ENCODE measurements at regions not wholly inside any gene's neighbourhood (a gene's known extent, or its start where the extent isn't known, plus 50 kb on each side); places are given as distances from the start of the nearest gene placed in this dataset.

DNA sequence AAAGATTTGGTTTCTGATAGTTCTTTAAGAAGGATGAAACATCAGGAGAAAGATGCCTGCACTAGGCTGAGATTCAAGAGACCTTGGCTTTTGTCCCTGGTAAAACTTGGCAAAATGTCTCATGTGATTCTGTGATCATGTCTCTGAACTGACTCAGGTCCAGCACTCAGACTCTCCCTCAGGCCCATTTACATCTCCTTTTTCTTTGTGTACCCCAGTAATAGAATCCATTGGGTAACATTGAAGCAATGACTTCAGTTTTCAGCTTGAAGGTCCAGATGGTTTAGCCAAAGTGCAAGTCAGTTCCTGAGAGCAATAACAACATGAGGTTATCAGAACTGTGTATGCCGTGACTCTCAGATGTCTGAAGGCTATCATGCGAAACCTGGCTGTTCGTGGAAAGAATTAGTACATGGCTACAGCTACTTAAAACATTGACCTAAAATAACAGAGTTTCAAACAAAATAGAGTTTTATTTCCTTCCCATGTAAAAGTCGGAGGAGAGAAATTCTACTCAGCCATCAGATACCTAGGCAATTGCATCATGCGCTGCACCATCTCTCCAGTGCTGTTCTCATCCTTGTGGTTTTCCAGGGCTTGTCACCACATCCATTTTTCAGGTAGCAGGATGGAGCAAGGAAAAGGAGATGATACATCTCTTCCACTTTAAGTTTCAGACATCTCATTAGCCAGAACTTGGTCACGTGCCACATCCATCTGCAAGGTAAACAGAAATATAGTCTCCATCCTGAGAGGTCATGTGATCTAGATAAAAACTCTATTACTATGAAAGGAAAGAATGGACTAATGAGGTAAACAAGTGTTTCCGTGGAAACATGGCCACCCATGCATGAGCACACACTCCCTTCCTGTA lies 117.3 kb downstream of the POSTN start:
- TF ChIP-seq, protein P1, sequence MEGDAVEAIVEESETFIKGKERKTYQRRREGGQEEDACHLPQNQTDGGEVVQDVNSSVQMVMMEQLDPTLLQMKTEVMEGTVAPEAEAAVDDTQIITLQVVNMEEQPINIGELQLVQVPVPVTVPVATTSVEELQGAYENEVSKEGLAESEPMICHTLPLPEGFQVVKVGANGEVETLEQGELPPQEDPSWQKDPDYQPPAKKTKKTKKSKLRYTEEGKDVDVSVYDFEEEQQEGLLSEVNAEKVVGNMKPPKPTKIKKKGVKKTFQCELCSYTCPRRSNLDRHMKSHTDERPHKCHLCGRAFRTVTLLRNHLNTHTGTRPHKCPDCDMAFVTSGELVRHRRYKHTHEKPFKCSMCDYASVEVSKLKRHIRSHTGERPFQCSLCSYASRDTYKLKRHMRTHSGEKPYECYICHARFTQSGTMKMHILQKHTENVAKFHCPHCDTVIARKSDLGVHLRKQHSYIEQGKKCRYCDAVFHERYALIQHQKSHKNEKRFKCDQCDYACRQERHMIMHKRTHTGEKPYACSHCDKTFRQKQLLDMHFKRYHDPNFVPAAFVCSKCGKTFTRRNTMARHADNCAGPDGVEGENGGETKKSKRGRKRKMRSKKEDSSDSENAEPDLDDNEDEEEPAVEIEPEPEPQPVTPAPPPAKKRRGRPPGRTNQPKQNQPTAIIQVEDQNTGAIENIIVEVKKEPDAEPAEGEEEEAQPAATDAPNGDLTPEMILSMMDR (IDR thresholded peaks at IDR 0.05; ENCODE audit: low read depth, low read length, poor library complexity, severe bottlenecking) = no peak
- TF ChIP-seq EZH2phosphoT487 (IDR thresholded peaks at IDR 0.05; ENCODE audit: borderline replicate concordance, low read length) = no peak
- Histone ChIP-seq H3K4me1 (ENCODE audit: control insufficient read depth, low read length) (no peaks in the 10 kb centered on the region), H3F3A (ENCODE audit: control insufficient read depth, insufficient read depth) (no peaks in the 10 kb centered on the region), H3K4me3 (ENCODE audit: low read length) (no peak overlapping the region), H3K9me2 (replicated peaks; ENCODE audit: control insufficient read depth, low read length) (no peaks in the 10 kb centered on the region), H3K27me3 (ENCODE audit: control insufficient read depth, low read length) (no peaks in the 10 kb centered on the region), H3K36me3 (ENCODE audit: control insufficient read depth, low read length) (no peaks in the 10 kb centered on the region), H3K27ac (ENCODE audit: low read depth, low read length) (no peak overlapping the region), H3K79me2 (ENCODE audit: control insufficient read depth, low read length) (no peaks in the 10 kb centered on the region), H4K20me1 (ENCODE audit: control insufficient read depth, insufficient read depth, low read depth, low read length) (no peaks in the 10 kb centered on the region), H3K9me3 (ENCODE audit: control insufficient read depth, insufficient read depth, low read length) (no peaks in the 10 kb centered on the region), H3K4me2 (ENCODE audit: low read length) (no peak overlapping the region)

DNA sequence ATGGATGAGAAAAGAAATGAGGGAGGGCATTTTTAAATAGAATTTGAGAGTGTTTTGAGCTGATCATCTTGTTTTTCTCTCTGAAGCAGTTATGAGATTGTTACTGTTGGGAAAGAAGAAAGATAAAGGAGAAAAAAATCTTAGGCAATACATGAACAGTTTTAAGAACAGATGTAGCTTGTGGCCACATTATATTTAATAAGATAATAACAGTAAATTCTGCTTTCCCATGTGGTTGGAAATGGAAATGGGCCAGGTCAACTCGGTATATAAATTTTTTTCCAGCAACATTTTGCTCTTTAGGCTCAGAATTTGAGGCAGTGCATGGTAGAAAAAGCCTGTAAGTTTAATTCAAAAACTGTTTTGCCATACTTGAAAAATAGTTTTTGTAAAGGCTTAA lies 118.7 kb downstream of the POSTN start:
- H3F3A ChIP-seq (ENCODE audit: control insufficient read depth, insufficient read depth) = no peaks in the 10 kb centered on the region
- H3K36me3 ChIP-seq (ENCODE audit: control insufficient read depth, low read length) = no peaks in the 10 kb centered on the region
- no peaks in the 10 kb centered on the region for H4K20me1 ChIP-seq (ENCODE audit: control insufficient read depth, insufficient read depth, low read depth, low read length)
- H3K27me3 ChIP-seq (ENCODE audit: control insufficient read depth, low read length) = no peaks in the 10 kb centered on the region
- H3K4me3 ChIP-seq (ENCODE audit: low read length) = no peak overlapping the region
- H3K79me2 ChIP-seq (ENCODE audit: control insufficient read depth, low read length) = no peaks in the 10 kb centered on the region
- H3K9me3 ChIP-seq (ENCODE audit: control insufficient read depth, insufficient read depth, low read length) = no peaks in the 10 kb centered on the region
- H3K4me2 ChIP-seq (ENCODE audit: low read length) = no peak overlapping the region
- H3K9me2 ChIP-seq (replicated peaks; ENCODE audit: control insufficient read depth, low read length) = no peaks in the 10 kb centered on the region
- no peaks in the 10 kb centered on the region for H3K4me1 ChIP-seq (ENCODE audit: control insufficient read depth, low read length)
- no peak overlapping the region for H3K27ac ChIP-seq (ENCODE audit: low read depth, low read length)
- TF ChIP-seq, protein P1 (IDR thresholded peaks at IDR 0.05; ENCODE audit: low read depth, low read length, poor library complexity, severe bottlenecking) = no peak
- no peak for TF ChIP-seq EZH2phosphoT487 (IDR thresholded peaks at IDR 0.05; ENCODE audit: borderline replicate concordance, low read length)

GRCh38 chr13:37476874-37477273 lies 121.7 kb downstream of the POSTN start:
- H3K79me2 ChIP-seq (ENCODE audit: control insufficient read depth, low read length) = no peaks in the 10 kb centered on the region
- no peak overlapping the region for H3K27ac ChIP-seq (ENCODE audit: low read depth, low read length)
- H3K4me1 ChIP-seq (ENCODE audit: control insufficient read depth, low read length) = no peaks in the 10 kb centered on the region
- no peaks in the 10 kb centered on the region for H3K9me2 ChIP-seq (replicated peaks; ENCODE audit: control insufficient read depth, low read length)
- H4K20me1 ChIP-seq (ENCODE audit: control insufficient read depth, insufficient read depth, low read depth, low read length) = no peaks in the 10 kb centered on the region
- no peak overlapping the region for H3K4me3 ChIP-seq (ENCODE audit: low read length)
- no peaks in the 10 kb centered on the region for H3K36me3 ChIP-seq (ENCODE audit: control insufficient read depth, low read length)
- no peaks in the 10 kb centered on the region for H3F3A ChIP-seq (ENCODE audit: control insufficient read depth, insufficient read depth)
- H3K4me2 ChIP-seq (ENCODE audit: low read length) = no peak overlapping the region
- H3K9me3 ChIP-seq (ENCODE audit: control insufficient read depth, insufficient read depth, low read length) = no peaks in the 10 kb centered on the region
- H3K27me3 ChIP-seq (ENCODE audit: control insufficient read depth, low read length) = no peaks in the 10 kb centered on the region
- TF ChIP-seq EZH2phosphoT487 (IDR thresholded peaks at IDR 0.05; ENCODE audit: borderline replicate concordance, low read length) = no peak
- TF ChIP-seq, protein P1 (IDR thresholded peaks at IDR 0.05; ENCODE audit: low read depth, low read length, poor library complexity, severe bottlenecking) = no peak

Data from DOHH2 (cell line).